K562 (cell line): ENCODE measurements at regions not wholly inside any gene's neighbourhood (a gene's known extent, or its start where the extent isn't known, plus 50 kb on each side); places are given as distances from the start of the nearest gene placed in this dataset.
A peak's percentile ranks its signal among the peaks of the same experiment; 100 is the strongest.

Source experiments
- CHD2 ChIP-seq: IDR thresholded peaks from 2 replicates; pipeline ENCODE4 v1.6.1; 2011; ENCODE audit warnings: low read depth, low read length
- CXXC5 ChIP-seq: fragments of 250-450 bp; sonication (Bioruptor Pico); IDR thresholded peaks from 2 replicates; pipeline ENCODE4 v1.8.0; 2022; ENCODE audit warnings: inconsistent platforms, mild to moderate bottlenecking, moderate library complexity
- EHMT2 ChIP-seq: fragments of 450-650 bp; IDR thresholded peaks from 2 replicates; pipeline ENCODE4 v1.6.1; 2018; ENCODE audit warnings: antibody characterized with exemption
- KDM1A ChIP-seq, 2 experiments: fragments of 450-650 bp; IDR thresholded peaks; 2 replicates each; pipeline ENCODE4 v1.6.1; 2016; ENCODE audit warnings: mild to moderate bottlenecking in 2 of 2
- MEF2D ChIP-seq: conservative IDR thresholded peaks from 2 replicates; pipeline ENCODE4 v1.6.1; 2016; ENCODE audit warnings: low read depth, missing genetic modification characterization, missing compliant biosample characterization
- MYC ChIP-seq, 2 experiments: fragments of 250-450 bp in 1 of 2; sonication (Bioruptor Pico) in 1 of 2; IDR thresholded peaks; 2 replicates each; pipeline versions ENCODE4 v1.5.1 to v1.6.1; 2012 to 2021; ENCODE audit warnings: low read depth in 2 of 2, borderline replicate concordance in 1 of 2, improper control_type of control experiment in 1 of 2, low read length in 1 of 2, mild to moderate bottlenecking in 1 of 2, moderate library complexity in 1 of 2
- NR2C2 ChIP-seq, 2 experiments: fragments of 200-800 bp in 1 of 2; sonication (Bioruptor generic) in 1 of 2; sonication (generic) in 1 of 2; formaldehyde crosslinking in 1 of 2; IDR thresholded peaks; 2 replicates each; pipeline versions ENCODE4 v1.6.1 to v1.8.0; 2016 to 2022; ENCODE audit warnings: mild to moderate bottlenecking in 1 of 2, missing compliant biosample characterization in 1 of 2, missing genetic modification characterization in 1 of 2, missing genetic modification reagents in 1 of 2
- ZNF124 ChIP-seq: sonication (generic); formaldehyde crosslinking; IDR thresholded peaks from 2 replicates; pipeline ENCODE4 v1.8.1; 2022; ENCODE audit warnings: missing genetic modification reagents
- ZNF644 ChIP-seq: fragments of 200-800 bp; sonication (Bioruptor generic); IDR thresholded peaks from 2 replicates; pipeline ENCODE4 v1.6.1; 2016; ENCODE audit warnings: low read depth, missing genetic modification characterization, missing compliant biosample characterization
- TF ChIP-seq, protein P1 (sequence below): fragments of 250-450 bp; sonication (Bioruptor Pico); IDR thresholded peaks from 2 replicates; pipeline ENCODE4 v1.9.0; 2021; ENCODE audit warnings: mild to moderate bottlenecking
- TF ChIP-seq, protein P2 (sequence below): fragments of 450-650 bp; conservative IDR thresholded peaks from 2 replicates; pipeline ENCODE4 v1.6.1; 2016; ENCODE audit warnings: missing genetic modification characterization, low read depth, mild to moderate bottlenecking, control low read depth, missing compliant biosample characterization
- TF ChIP-seq, protein P3 (sequence below): fragments of 250-450 bp; sonication (Bioruptor Pico); IDR thresholded peaks from 2 replicates; pipeline ENCODE4 v1.8.0; 2022; ENCODE audit warnings: inconsistent platforms
- TF ChIP-seq, protein P4 (sequence below): fragments of 250-450 bp; sonication (Bioruptor Pico); IDR thresholded peaks from 2 replicates; pipeline ENCODE4 v1.6.1; 2021; ENCODE audit warnings: mild to moderate bottlenecking
- TF ChIP-seq, protein P5 (sequence below): sonication (generic); formaldehyde crosslinking; IDR thresholded peaks from 2 replicates; pipeline ENCODE4 v1.8.0; 2022; ENCODE audit warnings: mild to moderate bottlenecking, low read depth, missing genetic modification reagents
- TF ChIP-seq, protein P6 (sequence below): fragments of 450-650 bp; IDR thresholded peaks from 2 replicates; pipeline ENCODE4 v1.6.1; 2017; ENCODE audit warnings: antibody characterized with exemption, mild to moderate bottlenecking

DNA sequence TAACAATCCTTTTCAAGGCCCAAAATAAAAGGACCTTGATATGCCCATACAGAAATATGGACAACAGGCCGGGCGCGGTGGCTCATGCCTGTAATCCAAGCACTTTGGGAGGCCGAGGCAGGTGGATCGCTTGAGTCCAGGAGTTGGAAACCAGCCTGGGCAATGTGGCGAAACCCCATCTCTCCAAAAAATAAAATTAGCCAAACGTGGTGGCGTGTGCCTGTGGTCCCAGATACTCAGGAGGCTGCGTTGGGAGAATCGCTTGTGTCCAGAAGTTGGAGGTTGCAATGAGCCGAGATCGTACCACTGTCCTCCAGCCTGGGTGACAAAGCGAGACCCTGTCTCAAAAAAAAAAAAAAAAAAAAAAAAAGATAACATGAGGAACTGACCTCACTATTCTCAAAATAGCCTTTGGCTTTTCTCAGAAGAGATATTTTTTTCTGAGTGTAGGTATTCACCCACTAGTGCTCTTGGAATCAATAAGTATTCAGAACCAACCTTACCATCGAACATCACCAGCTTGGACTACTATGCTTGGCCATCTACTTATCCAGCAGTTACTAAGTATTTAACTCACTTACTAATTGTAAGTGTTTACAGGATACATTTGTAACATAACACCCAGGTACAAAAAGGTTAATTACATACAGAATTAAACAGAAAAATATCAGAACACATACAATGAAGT is 99.2 kb downstream of the OR2B2 start (continued):
- TF ChIP-seq ZNF644 (tag) (no peak), NR2C2 (CRISPR knock-in tag; IDR thresholded peaks at IDR 0.05) (no peak), NR2C2 (tag; IDR thresholded peaks at IDR 0.05) (0 out of 2 replicates have a peak, but pooled peaks have one; percentile 35), CXXC5 (CRISPR knock-in tag) (peak; percentile 55), CHD2 (peak; percentile 23; the same call in 1 of the 2 replicates), KDM1A (IDR thresholded peaks at IDR 0.05) (no peak; a peak in 1 of 4 replicates), MYC (IDR thresholded peaks at IDR 0.05; ENCODE audit: low read depth, low read length) (peak; percentile 31; the same call in 1 of the 2 replicates), MYC (CRISPR knock-in tag; IDR thresholded peaks at IDR 0.05; ENCODE audit: borderline replicate concordance, low read depth) (0 out of 2 replicates have a peak, but pooled peaks have one; percentile 18), MEF2D (tag) (peak; percentile 71), EHMT2 (no peak), ZNF124 (CRISPR knock-in tag) (no peak)
- TF ChIP-seq, protein P1, sequence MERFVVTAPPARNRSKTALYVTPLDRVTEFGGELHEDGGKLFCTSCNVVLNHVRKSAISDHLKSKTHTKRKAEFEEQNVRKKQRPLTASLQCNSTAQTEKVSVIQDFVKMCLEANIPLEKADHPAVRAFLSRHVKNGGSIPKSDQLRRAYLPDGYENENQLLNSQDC (CRISPR knock-in tag), result peak; percentile 18; the same call in 1 of the 2 replicates
- TF ChIP-seq, protein P2, sequence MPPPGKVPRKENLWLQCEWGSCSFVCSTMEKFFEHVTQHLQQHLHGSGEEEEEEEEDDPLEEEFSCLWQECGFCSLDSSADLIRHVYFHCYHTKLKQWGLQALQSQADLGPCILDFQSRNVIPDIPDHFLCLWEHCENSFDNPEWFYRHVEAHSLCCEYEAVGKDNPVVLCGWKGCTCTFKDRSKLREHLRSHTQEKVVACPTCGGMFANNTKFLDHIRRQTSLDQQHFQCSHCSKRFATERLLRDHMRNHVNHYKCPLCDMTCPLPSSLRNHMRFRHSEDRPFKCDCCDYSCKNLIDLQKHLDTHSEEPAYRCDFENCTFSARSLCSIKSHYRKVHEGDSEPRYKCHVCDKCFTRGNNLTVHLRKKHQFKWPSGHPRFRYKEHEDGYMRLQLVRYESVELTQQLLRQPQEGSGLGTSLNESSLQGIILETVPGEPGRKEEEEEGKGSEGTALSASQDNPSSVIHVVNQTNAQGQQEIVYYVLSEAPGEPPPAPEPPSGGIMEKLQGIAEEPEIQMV (tag), result 0 out of 2 replicates have a peak, but pooled peaks have one; percentile 29
- TF ChIP-seq, protein P3, sequence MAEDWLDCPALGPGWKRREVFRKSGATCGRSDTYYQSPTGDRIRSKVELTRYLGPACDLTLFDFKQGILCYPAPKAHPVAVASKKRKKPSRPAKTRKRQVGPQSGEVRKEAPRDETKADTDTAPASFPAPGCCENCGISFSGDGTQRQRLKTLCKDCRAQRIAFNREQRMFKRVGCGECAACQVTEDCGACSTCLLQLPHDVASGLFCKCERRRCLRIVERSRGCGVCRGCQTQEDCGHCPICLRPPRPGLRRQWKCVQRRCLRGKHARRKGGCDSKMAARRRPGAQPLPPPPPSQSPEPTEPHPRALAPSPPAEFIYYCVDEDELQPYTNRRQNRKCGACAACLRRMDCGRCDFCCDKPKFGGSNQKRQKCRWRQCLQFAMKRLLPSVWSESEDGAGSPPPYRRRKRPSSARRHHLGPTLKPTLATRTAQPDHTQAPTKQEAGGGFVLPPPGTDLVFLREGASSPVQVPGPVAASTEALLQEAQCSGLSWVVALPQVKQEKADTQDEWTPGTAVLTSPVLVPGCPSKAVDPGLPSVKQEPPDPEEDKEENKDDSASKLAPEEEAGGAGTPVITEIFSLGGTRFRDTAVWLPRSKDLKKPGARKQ, result no peak
- TF ChIP-seq, protein P4, sequence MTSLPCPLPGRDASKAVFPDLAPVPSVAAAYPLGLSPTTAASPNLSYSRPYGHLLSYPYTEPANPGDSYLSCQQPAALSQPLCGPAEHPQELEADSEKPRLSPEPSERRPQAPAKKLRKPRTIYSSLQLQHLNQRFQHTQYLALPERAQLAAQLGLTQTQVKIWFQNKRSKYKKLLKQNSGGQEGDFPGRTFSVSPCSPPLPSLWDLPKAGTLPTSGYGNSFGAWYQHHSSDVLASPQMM (CRISPR knock-in tag), result peak; percentile 28; the same call in 1 of the 2 replicates
- TF ChIP-seq, protein P5, sequence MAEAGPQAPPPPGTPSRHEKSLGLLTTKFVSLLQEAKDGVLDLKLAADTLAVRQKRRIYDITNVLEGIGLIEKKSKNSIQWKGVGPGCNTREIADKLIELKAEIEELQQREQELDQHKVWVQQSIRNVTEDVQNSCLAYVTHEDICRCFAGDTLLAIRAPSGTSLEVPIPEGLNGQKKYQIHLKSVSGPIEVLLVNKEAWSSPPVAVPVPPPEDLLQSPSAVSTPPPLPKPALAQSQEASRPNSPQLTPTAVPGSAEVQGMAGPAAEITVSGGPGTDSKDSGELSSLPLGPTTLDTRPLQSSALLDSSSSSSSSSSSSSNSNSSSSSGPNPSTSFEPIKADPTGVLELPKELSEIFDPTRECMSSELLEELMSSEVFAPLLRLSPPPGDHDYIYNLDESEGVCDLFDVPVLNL (CRISPR knock-in tag), result no peak
- TF ChIP-seq, protein P6, sequence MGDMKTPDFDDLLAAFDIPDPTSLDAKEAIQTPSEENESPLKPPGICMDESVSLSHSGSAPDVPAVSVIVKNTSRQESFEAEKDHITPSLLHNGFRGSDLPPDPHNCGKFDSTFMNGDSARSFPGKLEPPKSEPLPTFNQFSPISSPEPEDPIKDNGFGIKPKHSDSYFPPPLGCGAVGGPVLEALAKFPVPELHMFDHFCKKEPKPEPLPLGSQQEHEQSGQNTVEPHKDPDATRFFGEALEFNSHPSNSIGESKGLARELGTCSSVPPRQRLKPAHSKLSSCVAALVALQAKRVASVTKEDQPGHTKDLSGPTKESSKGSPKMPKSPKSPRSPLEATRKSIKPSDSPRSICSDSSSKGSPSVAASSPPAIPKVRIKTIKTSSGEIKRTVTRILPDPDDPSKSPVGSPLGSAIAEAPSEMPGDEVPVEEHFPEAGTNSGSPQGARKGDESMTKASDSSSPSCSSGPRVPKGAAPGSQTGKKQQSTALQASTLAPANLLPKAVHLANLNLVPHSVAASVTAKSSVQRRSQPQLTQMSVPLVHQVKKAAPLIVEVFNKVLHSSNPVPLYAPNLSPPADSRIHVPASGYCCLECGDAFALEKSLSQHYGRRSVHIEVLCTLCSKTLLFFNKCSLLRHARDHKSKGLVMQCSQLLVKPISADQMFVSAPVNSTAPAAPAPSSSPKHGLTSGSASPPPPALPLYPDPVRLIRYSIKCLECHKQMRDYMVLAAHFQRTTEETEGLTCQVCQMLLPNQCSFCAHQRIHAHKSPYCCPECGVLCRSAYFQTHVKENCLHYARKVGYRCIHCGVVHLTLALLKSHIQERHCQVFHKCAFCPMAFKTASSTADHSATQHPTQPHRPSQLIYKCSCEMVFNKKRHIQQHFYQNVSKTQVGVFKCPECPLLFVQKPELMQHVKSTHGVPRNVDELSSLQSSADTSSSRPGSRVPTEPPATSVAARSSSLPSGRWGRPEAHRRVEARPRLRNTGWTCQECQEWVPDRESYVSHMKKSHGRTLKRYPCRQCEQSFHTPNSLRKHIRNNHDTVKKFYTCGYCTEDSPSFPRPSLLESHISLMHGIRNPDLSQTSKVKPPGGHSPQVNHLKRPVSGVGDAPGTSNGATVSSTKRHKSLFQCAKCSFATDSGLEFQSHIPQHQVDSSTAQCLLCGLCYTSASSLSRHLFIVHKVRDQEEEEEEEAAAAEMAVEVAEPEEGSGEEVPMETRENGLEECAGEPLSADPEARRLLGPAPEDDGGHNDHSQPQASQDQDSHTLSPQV, result peak; percentile 46; the same call in 1 of the 2 replicates
